ENCODE measurements at regions not wholly inside any gene's neighbourhood (a gene's known extent, or its start where the extent isn't known, plus 50 kb on each side); places are given as distances from the start of the nearest gene placed in this dataset.

- Histone ChIP-seq H3K4me3 (no peak overlapping the region), H3K9me3 (no peaks in the 10 kb centered on the region), H3K4me1 (peaks cover 0 to 5% (median 0%) of the 10 kb centered on the region in 3 donors), H3K27me3 (no peaks in the 10 kb centered on the region), H3K27ac (no peak overlapping the region), H3K36me3 (no peaks in the 10 kb centered on the region)
- intact Hi-C loops (cut with DNase I): no loop called here
- no peak for DNase-seq
- TF ChIP-seq POLR2A (IDR thresholded peaks at IDR 0.05): no peak
These were observed 395.1 kb downstream of the CETN3 start for GRCh38 chr5:90014420-90014819.

GRCh38 chr5:90000351-90000750, 409.2 kb downstream of the CETN3 start:
- intact Hi-C loops (cut with DNase I): no loop called here
- 95% methylated on average over 2 of the region's 2 CpGs for WGBS, 2 donors
- H3K9me3 ChIP-seq: peaks cover 0 to 3% (median 0%) of the 10 kb centered on the region in 3 donors

GRCh38 chr5:89998519-89999305, 410.8 kb downstream of the CETN3 start:
- TF ChIP-seq POLR2A (IDR thresholded peaks at IDR 0.05) (no peak), CTCF (IDR thresholded peaks at IDR 0.05) (no peak)
- DNase-seq: no peak
- intact Hi-C loops (cut with DNase I): no loop called here
- peaks cover 0 to 3% (median 0%) of the 10 kb centered on the region in 3 donors for H3K9me3 ChIP-seq
- H3K36me3 ChIP-seq: no peaks in the 10 kb centered on the region
- H3K27ac ChIP-seq: no peak overlapping the region
- no peaks in the 10 kb centered on the region for H3K27me3 ChIP-seq
- no peaks in the 10 kb centered on the region for H3K4me1 ChIP-seq
- no peak overlapping the region for H3K4me3 ChIP-seq
- WGBS, 2 donors: 47 to 75% methylated on average over 3 of the region's 3 CpGs

More at GRCh38 chr5:90000351-90000750, 409.2 kb downstream of the CETN3 start:
- H3K4me1 ChIP-seq: no peaks in the 10 kb centered on the region
- H3K4me3 ChIP-seq: no peak overlapping the region
- no peak overlapping the region for H3K27ac ChIP-seq
- no peak for DNase-seq
- TF ChIP-seq POLR2A (IDR thresholded peaks at IDR 0.05) (no peak), CTCF (IDR thresholded peaks at IDR 0.05) (no peak)
- H3K27me3 ChIP-seq: no peaks in the 10 kb centered on the region
- no peaks in the 10 kb centered on the region for H3K36me3 ChIP-seq

GRCh38 chr5:89996890-89997289, 412.7 kb downstream of the CETN3 start:
- peaks cover 0 to 3% (median 0%) of the 10 kb centered on the region in 3 donors for H3K9me3 ChIP-seq
- intact Hi-C loops (cut with DNase I): no loop called here
- no peak for TF ChIP-seq CTCF (IDR thresholded peaks at IDR 0.05)
- no peak for TF ChIP-seq POLR2A (IDR thresholded peaks at IDR 0.05)
- no peaks in the 10 kb centered on the region for H3K36me3 ChIP-seq
- 86 to 87% methylated on average over 5 of the region's 5 CpGs for WGBS, 2 donors
- H3K4me1 ChIP-seq: no peaks in the 10 kb centered on the region
- no peak for DNase-seq
- H3K27me3 ChIP-seq: no peaks in the 10 kb centered on the region
- no peak overlapping the region for H3K4me3 ChIP-seq
- H3K27ac ChIP-seq: no peak overlapping the region

- TF ChIP-seq CTCF (IDR thresholded peaks at IDR 0.05): no peak
- TF ChIP-seq POLR2A (IDR thresholded peaks at IDR 0.05): no peak
- Histone ChIP-seq H3K4me3 (no peak overlapping the region), H3K27me3 (no peaks in the 10 kb centered on the region), H3K36me3 (no peaks in the 10 kb centered on the region), H3K9me3 (peaks cover 0 to 3% (median 0%) of the 10 kb centered on the region in 3 donors), H3K4me1 (no peaks in the 10 kb centered on the region), H3K27ac (no peak overlapping the region)
- intact Hi-C loops (cut with DNase I): no loop called here
- 69 to 77% methylated on average over 1 of the region's 1 CpG for WGBS, 2 donors
- no peak for DNase-seq
These were observed 413.2 kb downstream of the CETN3 start for GRCh38 chr5:89996335-89996734.
